GM12872 (cell line): ENCODE measurements at regions not wholly inside any gene's neighbourhood (a gene's known extent, or its start where the extent isn't known, plus 50 kb on each side); places are given as distances from the start of the nearest gene placed in this dataset.

Experiments used
- CTCF ChIP-seq: IDR thresholded peaks from 3 replicates; pipeline ENCODE4 v1.5.1; 2011; ENCODE audit warnings: low read depth, mild to moderate bottlenecking, low read length, moderate library complexity; ENCODE audit not compliant: insufficient read depth

GRCh38 chr9:28598408-28598807 is 1025.1 kb upstream of the C9orf72 start:
- no peak for TF ChIP-seq CTCF

- TF ChIP-seq CTCF = no peak
Measured at GRCh38 chr9:28600226-28600625, 1026.9 kb upstream of the C9orf72 start.

- TF ChIP-seq CTCF = no peak
Measured at GRCh38 chr9:28607843-28608242, 1034.6 kb upstream of the C9orf72 start.

GRCh38 chr9:28610339-28610738 is 1037.1 kb upstream of the C9orf72 start:
- TF ChIP-seq CTCF = no peak

GRCh38 chr9:28616310-28616709 is 1043.0 kb upstream of the C9orf72 start:
- TF ChIP-seq CTCF = no peak

GRCh38 chr9:28620011-28620410 is 1046.7 kb upstream of the C9orf72 start:
- TF ChIP-seq CTCF = no peak

GRCh38 chr9:28620661-28621060 is 1047.4 kb upstream of the C9orf72 start:
- TF ChIP-seq CTCF = no peak

- TF ChIP-seq CTCF = no peak
Measured at GRCh38 chr9:28624771-28625170, 1051.5 kb upstream of the C9orf72 start.
